CD4-positive, alpha-beta memory T cell (primary cell): ENCODE measurements at regions not wholly inside any gene's neighbourhood (a gene's known extent, or its start where the extent isn't known, plus 50 kb on each side); places are given as distances from the start of the nearest gene placed in this dataset.
A peak's percentile ranks its signal among the peaks of the same experiment; 100 is the strongest.

Experiments used
- CTCF ChIA-PET: fragments of 350-600 bp; sonication (Branson Sonifier 250); formaldehyde crosslinking; loops from one replicate; lab custom pipeline; 2021; ENCODE audit warnings: inconsistent platforms; ENCODE audit not compliant: partially characterized antibody; lab: Charles Lee
- POLR2A ChIA-PET: fragments of 350-600 bp; sonication (Branson Sonifier 250); formaldehyde crosslinking; loops from one replicate; lab custom pipeline; 2021; ENCODE audit not compliant: partially characterized antibody; lab: Charles Lee
- DNase-seq, 5 donors: peaks; one replicate each; pipeline versions ENCODE4 v3.0.0 to v3.0.0-alpha.2; 2020 to 2022; ENCODE audit warnings: mixed read lengths in 1 of 5
- H3K27ac ChIP-seq: one replicate; pipeline ENCODE4 v1.7.0; 2013; ENCODE audit warnings: low read depth, low read length
- H3K27me3 ChIP-seq: 2 replicates; pipeline ENCODE4 v1.7.0; 2013; ENCODE audit warnings: mild to moderate bottlenecking, low read length, moderate library complexity; ENCODE audit not compliant: insufficient read depth
- H3K36me3 ChIP-seq: 2 replicates; pipeline ENCODE4 v1.7.0; 2013; ENCODE audit warnings: mild to moderate bottlenecking, low read length, moderate library complexity; ENCODE audit not compliant: insufficient read depth
- H3K4me1 ChIP-seq: 2 replicates; pipeline ENCODE4 v1.7.0; 2013; ENCODE audit warnings: mild to moderate bottlenecking, low read length, moderate library complexity; ENCODE audit not compliant: insufficient read depth
- H3K4me3 ChIP-seq, 2 donors: one replicate each; pipeline ENCODE4 v1.7.0; 2013; ENCODE audit warnings: low read length in 2 of 2, mild to moderate bottlenecking in 1 of 2
- H3K9me3 ChIP-seq, 2 donors: one replicate each; pipeline ENCODE4 v1.7.0; 2013; ENCODE audit warnings: low read length in 2 of 2, control low read depth in 1 of 2; ENCODE audit not compliant: control insufficient read depth in 1 of 2
- H3K27ac Mint-ChIP-seq, 7 donors: one replicate each; pipeline ENCODE4 v1.8.0; 2020 to 2021; ENCODE audit warnings: mixed read lengths in 7 of 7, mild to moderate bottlenecking in 6 of 7, inconsistent platforms in 3 of 7, moderate library complexity in 3 of 7
- H3K27me3 Mint-ChIP-seq, 2 donors: one replicate each; pipeline ENCODE4 v1.8.0; 2020 to 2021; ENCODE audit warnings: mixed read lengths in 2 of 2
- H3K36me3 Mint-ChIP-seq, 2 donors: one replicate each; pipeline ENCODE4 v1.8.0; 2020 to 2021; ENCODE audit warnings: mixed read lengths in 2 of 2, inconsistent platforms in 1 of 2, mild to moderate bottlenecking in 1 of 2
- H3K4me1 Mint-ChIP-seq, 4 donors: one replicate each; pipeline ENCODE4 v1.8.0; 2020 to 2021; ENCODE audit warnings: mixed read lengths in 4 of 4, mild to moderate bottlenecking in 1 of 4
- H3K4me3 Mint-ChIP-seq, 8 donors: one replicate each; pipeline ENCODE4 v1.8.0; 2020 to 2021; ENCODE audit warnings: mixed read lengths in 8 of 8, mild to moderate bottlenecking in 7 of 8, moderate library complexity in 6 of 8, inconsistent platforms in 3 of 8
- H3K9me3 Mint-ChIP-seq, 8 donors: one replicate each; pipeline ENCODE4 v1.8.0; 2020 to 2021; ENCODE audit warnings: mixed read lengths in 8 of 8, mild to moderate bottlenecking in 5 of 8, inconsistent platforms in 3 of 8, moderate library complexity in 1 of 8
- intact Hi-C: fragments of 100-400 bp; cut with micrococcal nuclease; formaldehyde crosslinking; loops from one replicate; pipeline ENCODE4 v1.15.1; 2023

DNA sequence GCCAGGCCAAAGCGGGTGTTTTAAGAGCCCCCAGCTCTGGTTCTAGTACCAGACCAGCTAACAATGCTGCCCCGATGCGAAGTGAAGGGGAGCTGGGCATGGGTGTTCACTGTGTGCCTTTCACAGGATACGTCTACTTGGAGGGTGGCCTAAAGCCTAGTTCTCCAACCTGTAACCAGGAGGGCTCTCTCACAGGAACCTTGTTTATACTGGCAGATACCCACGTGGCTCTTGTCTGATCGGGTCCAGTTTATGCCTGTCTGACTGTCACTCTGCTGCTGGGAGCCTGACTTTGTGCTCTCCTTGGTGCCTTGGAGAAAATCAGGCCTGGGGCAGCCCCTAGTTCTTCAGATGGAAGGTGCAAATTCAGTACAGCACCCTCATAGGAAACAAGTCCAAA, 60.2 kb upstream of the RNF144B start:
- H3K36me3 Mint-ChIP-seq, result no peaks in the 10 kb centered on the region
- Histone ChIP-seq H3K9me3 (no peaks in the 10 kb centered on the region), H3K4me3 (no peak overlapping the region), H3K27me3 (no peaks in the 10 kb centered on the region), H3K27ac (no peak overlapping the region), H3K36me3 (no peaks in the 10 kb centered on the region), H3K4me1 (no peaks in the 10 kb centered on the region)
- H3K27me3 Mint-ChIP-seq, result peaks cover 7% of the 10 kb centered on the region in 2 donors
- no peak overlapping the region for H3K27ac Mint-ChIP-seq
- ChIA-PET CTCF (interaction anchor here (0.7 to 16.0 kb wide), 4 partner anchors 60 to 179 kb away, joined by 3 to 254 read pairs (median 4); partner anchors contain the start of gene RNF144B), POLR2A (no interaction called here)
- no peak overlapping the region for H3K4me3 Mint-ChIP-seq
- no peaks in the 10 kb centered on the region for H3K9me3 Mint-ChIP-seq
- no peaks in the 10 kb centered on the region for H3K4me1 Mint-ChIP-seq
- intact Hi-C loops, result no loop called here
- no peak for DNase-seq

DNA sequence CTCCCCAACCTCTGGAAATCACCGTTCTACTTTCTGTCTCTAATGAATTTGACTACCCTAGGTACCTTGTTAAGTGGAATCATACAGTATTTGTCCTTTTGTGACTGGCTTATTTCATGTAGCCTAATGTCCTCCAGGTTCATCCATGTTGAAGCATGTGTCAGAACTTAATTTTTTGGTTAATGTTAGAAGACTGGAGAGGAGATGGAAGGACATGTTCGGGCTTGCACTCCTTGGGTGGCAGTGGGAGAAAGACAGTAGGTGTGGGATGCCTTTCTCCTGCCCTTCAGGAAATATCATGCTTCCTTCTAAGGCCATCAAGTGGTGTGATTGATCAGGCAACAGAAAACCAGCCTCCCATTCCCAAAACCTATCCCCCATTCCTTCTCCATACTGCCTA, 61.1 kb upstream of the RNF144B start:
- no peaks in the 10 kb centered on the region for H3K27me3 ChIP-seq
- Mint-ChIP-seq H3K9me3 (no peaks in the 10 kb centered on the region), H3K27ac (no peak overlapping the region), H3K36me3 (no peaks in the 10 kb centered on the region), H3K4me3 (no peak overlapping the region), H3K4me1 (no peaks in the 10 kb centered on the region), H3K27me3 (peaks cover 4 to 5% of the 10 kb centered on the region in 2 donors)
- POLR2A ChIA-PET, result no interaction called here
- H3K4me3 ChIP-seq, result no peak overlapping the region
- DNase-seq, result no peak
- no peaks in the 10 kb centered on the region for H3K9me3 ChIP-seq
- CTCF ChIA-PET, result interaction anchor here (16.0 kb wide), 1 partner anchor 180 kb away, joined by 254 read pairs; no protein-coding TSS in a partner anchor
- no peaks in the 10 kb centered on the region for H3K4me1 ChIP-seq
- intact Hi-C loops, result no loop called here
- H3K36me3 ChIP-seq, result no peaks in the 10 kb centered on the region
- no peak overlapping the region for H3K27ac ChIP-seq

DNA sequence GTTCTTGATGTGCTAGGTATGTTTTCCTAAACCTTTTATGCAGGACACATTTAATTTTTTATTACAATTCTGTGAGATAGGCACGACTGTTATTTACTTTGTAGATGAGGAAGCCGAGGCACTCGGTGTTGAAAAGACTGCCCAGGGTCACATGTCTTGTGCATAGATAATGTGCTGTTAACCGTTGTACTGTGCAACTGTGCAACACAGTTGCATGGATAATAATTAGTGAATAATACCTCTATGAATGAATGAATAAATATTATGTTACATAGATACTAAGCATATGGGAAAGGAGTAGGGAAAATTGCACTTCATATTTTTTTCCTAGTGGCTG, 60.3 kb upstream of the DEK start:
- DNase-seq, result no peak
- Mint-ChIP-seq H3K36me3 (no peaks in the 10 kb centered on the region), H3K27me3 (peaks cover 2 to 4% of the 10 kb centered on the region in 2 donors), H3K4me1 (no peaks in the 10 kb centered on the region), H3K27ac (no peak overlapping the region), H3K9me3 (no peaks in the 10 kb centered on the region), H3K4me3 (no peak overlapping the region)
- Histone ChIP-seq H3K4me3 (no peak overlapping the region), H3K4me1 (no peaks in the 10 kb centered on the region), H3K27me3 (no peaks in the 10 kb centered on the region), H3K9me3 (no peaks in the 10 kb centered on the region), H3K36me3 (no peaks in the 10 kb centered on the region), H3K27ac (no peak overlapping the region)
- intact Hi-C loops, result loop anchor here (1.0 kb wide), 1 partner anchor 180 kb away; no protein-coding TSS in a partner anchor
- CTCF ChIA-PET, result interaction anchor here (16.0 kb wide), 1 partner anchor 181 kb away, joined by 254 read pairs; no protein-coding TSS in a partner anchor
- POLR2A ChIA-PET, result no interaction called here

DNA sequence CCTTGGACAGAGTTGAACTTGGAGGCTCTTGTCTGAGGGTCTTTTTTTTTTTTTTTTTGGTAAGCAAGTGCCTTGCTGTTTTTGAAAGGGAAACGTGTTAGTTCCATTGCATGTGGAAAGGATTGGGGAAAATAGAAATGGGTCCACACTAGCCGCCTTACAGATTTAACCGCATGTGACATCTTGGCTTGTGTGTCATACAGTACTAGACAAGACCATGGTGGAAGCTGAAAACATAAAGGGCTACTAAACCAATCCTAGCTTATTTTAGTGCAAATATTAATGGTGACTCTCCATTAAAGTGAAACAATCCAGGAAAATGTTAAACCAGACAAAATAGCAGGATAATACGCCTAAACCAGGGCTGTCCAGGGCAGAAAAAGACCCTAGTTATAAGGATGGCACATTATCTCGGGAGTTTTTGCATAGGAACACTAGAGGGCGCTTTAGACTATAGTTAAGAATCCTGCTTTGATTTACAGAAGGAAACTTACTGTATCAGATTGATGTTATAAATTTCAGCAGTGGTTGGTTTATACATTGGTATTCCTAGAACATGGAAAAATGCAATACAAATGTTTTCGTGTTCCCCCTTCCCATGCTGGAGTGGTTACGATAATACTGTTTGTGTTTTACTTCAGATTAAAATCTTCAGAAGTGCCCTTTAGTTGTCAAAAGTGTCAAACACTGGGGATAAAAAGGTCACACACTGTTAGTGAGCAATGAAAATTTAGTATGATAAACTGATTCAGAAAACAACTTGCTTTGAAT, 59.8 kb upstream of the DEK start:
- no peaks in the 10 kb centered on the region for H3K36me3 Mint-ChIP-seq
- Histone ChIP-seq H3K27me3 (no peaks in the 10 kb centered on the region), H3K4me3 (no peak overlapping the region), H3K4me1 (no peaks in the 10 kb centered on the region), H3K9me3 (no peaks in the 10 kb centered on the region), H3K27ac (no peak overlapping the region), H3K36me3 (no peaks in the 10 kb centered on the region)
- H3K27ac Mint-ChIP-seq, result no peak overlapping the region
- intact Hi-C loops, result loop anchor here (1.0 kb wide), 1 partner anchor 180 kb away; no protein-coding TSS in a partner anchor
- H3K27me3 Mint-ChIP-seq, result peaks cover 2 to 4% of the 10 kb centered on the region in 2 donors
- no peaks in the 10 kb centered on the region for H3K4me1 Mint-ChIP-seq
- ChIA-PET POLR2A (no interaction called here), CTCF (interaction anchor here (0.6 to 16.0 kb wide), 18 partner anchors 10 to 1732 kb away, joined by 3 to 254 read pairs (median 4); no protein-coding TSS in a partner anchor)
- DNase-seq, result peak in 4 of 5 donors; percentile 33 to 47 (median 44)
- H3K4me3 Mint-ChIP-seq, result no peak overlapping the region
- H3K9me3 Mint-ChIP-seq, result no peaks in the 10 kb centered on the region

DNA sequence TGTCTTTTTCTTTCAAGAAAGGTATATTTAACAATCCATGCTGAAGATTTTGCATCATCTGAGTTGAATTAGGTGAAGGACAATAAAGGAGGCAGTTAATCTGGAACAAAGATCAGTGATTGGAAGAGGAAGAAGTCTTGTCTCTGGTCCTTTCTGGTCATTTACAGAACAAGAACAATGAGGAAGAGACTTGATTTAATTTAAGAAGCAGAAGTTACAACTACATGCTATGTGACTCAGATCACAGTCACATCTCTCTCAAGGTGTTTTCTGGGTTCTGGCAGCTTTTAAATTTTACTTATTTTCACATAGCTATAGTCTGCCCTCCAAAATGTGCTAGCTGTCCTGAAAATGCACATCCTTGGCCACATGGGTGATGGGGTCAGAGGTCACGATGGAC, 53.5 kb upstream of the DEK start:
- DNase-seq, result no peak
- Histone ChIP-seq H3K9me3 (no peaks in the 10 kb centered on the region), H3K27ac (no peak overlapping the region), H3K4me3 (no peak overlapping the region), H3K4me1 (no peaks in the 10 kb centered on the region), H3K27me3 (no peaks in the 10 kb centered on the region), H3K36me3 (no peaks in the 10 kb centered on the region)
- Mint-ChIP-seq H3K4me3 (no peak overlapping the region), H3K4me1 (no peaks in the 10 kb centered on the region), H3K27ac (no peak overlapping the region), H3K9me3 (no peaks in the 10 kb centered on the region), H3K27me3 (peaks cover 0 to 3% of the 10 kb centered on the region in 2 donors), H3K36me3 (no peaks in the 10 kb centered on the region)
- intact Hi-C loops, result no loop called here
- ChIA-PET CTCF (interaction anchor here (2.0 to 16.0 kb wide), 2 partner anchors 11 to 188 kb away, joined by 6 to 254 read pairs; no protein-coding TSS in a partner anchor), POLR2A (no interaction called here)

DNA sequence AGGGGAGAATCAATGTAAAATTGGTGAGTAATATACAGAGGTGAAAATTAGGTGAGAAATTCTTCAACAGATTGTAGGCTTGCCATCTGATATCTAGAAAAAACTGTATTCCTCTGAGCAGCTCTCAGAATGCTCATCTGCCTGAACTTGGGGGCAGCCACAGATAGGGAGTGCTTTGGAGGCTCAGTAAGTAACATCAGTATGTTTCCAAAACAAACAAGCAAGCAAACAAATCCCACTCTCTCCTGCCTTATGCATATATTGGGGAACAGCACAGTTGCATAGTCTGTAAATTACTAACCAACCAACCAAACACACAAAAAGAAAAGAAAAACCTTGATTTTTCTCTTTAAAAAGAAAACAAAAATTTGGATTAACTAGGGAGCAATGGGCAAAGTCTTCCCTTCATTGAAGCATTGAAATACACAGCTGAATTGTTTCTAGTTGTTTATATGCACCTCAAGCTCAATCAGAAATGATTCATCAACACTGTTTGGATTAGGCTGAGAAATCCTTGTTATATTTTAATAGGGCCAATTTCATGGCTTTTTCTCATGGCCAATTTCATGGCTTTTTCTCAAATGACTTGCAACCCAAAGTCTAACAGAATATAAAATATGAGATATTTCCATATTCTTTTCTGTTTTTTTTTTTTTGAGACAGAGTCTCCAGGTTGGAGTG, 50.1 kb upstream of the DEK start:
- POLR2A ChIA-PET, result no interaction called here

More for the DNA sequence above, 50.1 kb upstream of the DEK start:
- Histone ChIP-seq H3K9me3 (no peaks in the 10 kb centered on the region), H3K27me3 (no peaks in the 10 kb centered on the region), H3K36me3 (no peaks in the 10 kb centered on the region), H3K4me1 (no peaks in the 10 kb centered on the region), H3K27ac (no peak overlapping the region), H3K4me3 (no peak overlapping the region)
- intact Hi-C loops, result no loop called here
- H3K36me3 Mint-ChIP-seq, result no peaks in the 10 kb centered on the region
- H3K27me3 Mint-ChIP-seq, result peaks cover 2 to 6% of the 10 kb centered on the region in 2 donors
- no peak overlapping the region for H3K4me3 Mint-ChIP-seq
- CTCF ChIA-PET, result interaction anchor here (1.3 kb wide), 1 partner anchor 9 kb away, joined by 9 read pairs; no protein-coding TSS in a partner anchor
- DNase-seq, result no peak
- H3K4me1 Mint-ChIP-seq, result no peaks in the 10 kb centered on the region
- no peak overlapping the region for H3K27ac Mint-ChIP-seq
- H3K9me3 Mint-ChIP-seq, result peaks cover 0 to 2% (median 0%) of the 10 kb centered on the region in 8 donors
